ENCODE measurements at regions not wholly inside any gene's neighbourhood (a gene's known extent, or its start where the extent isn't known, plus 50 kb on each side); places are given as distances from the start of the nearest gene placed in this dataset.
"Not testable (repeated sequence)": the region's sequence is repeated elsewhere in the genome, so short reads cannot be mapped to it uniquely, and the experiment has no call there.

- not testable (repeated sequence) for H3K4me3 ChIP-seq (replicated peaks; ENCODE audit: low read depth, low read length); H3K36me3 ChIP-seq (ENCODE audit: control insufficient read depth, insufficient read depth, low read length); H3K27me3 ChIP-seq (replicated peaks; ENCODE audit: control insufficient read depth, insufficient read depth, low read length); DNase-seq (ENCODE audit: extremely low read depth, insufficient read length)
Observed at GRCh38 chr10:109809954-109810353, 113.4 kb downstream of the XPNPEP1 start.

- not testable (repeated sequence) for H3K4me3 ChIP-seq (replicated peaks; ENCODE audit: low read depth, low read length); H3K36me3 ChIP-seq (ENCODE audit: control insufficient read depth, insufficient read depth, low read length); DNase-seq (ENCODE audit: extremely low read depth, insufficient read length); H3K27me3 ChIP-seq (replicated peaks; ENCODE audit: control insufficient read depth, insufficient read depth, low read length)
Observed at GRCh38 chr10:109801191-109801590, 122.1 kb downstream of the XPNPEP1 start.

- DNase-seq (ENCODE audit: extremely low read depth, insufficient read length) = no peak
- no peak for TF ChIP-seq CTCF (IDR thresholded peaks at IDR 0.05; ENCODE audit: insufficient read depth, low read length, poor library complexity, severe bottlenecking)
- H3K27me3 ChIP-seq (replicated peaks; ENCODE audit: control insufficient read depth, insufficient read depth, low read length) = no peaks in the 10 kb centered on the region
- H3K36me3 ChIP-seq (ENCODE audit: control insufficient read depth, insufficient read depth, low read length) = no peaks in the 10 kb centered on the region
- no peak overlapping the region for H3K4me3 ChIP-seq (replicated peaks; ENCODE audit: low read depth, low read length)
Observed at GRCh38 chr10:109790647-109791046, 132.7 kb downstream of the XPNPEP1 start.

GRCh38 chr10:109784236-109784635 is 139.1 kb downstream of the XPNPEP1 start:
- no peak overlapping the region for H3K4me3 ChIP-seq (replicated peaks; ENCODE audit: low read depth, low read length)

GRCh38 chr10:109783286-109783685 is 140.0 kb downstream of the XPNPEP1 start:
- TF ChIP-seq CTCF (IDR thresholded peaks at IDR 0.05; ENCODE audit: insufficient read depth, low read length, poor library complexity, severe bottlenecking) = no peak
- no peaks in the 10 kb centered on the region for H3K36me3 ChIP-seq (ENCODE audit: control insufficient read depth, insufficient read depth, low read length)
- DNase-seq (ENCODE audit: extremely low read depth, insufficient read length) = no peak
- H3K4me3 ChIP-seq (replicated peaks; ENCODE audit: low read depth, low read length) = no peak overlapping the region
- no peaks in the 10 kb centered on the region for H3K27me3 ChIP-seq (replicated peaks; ENCODE audit: control insufficient read depth, insufficient read depth, low read length)

More at GRCh38 chr10:109784236-109784635, 139.1 kb downstream of the XPNPEP1 start:
- Histone ChIP-seq H3K27me3 (replicated peaks; ENCODE audit: control insufficient read depth, insufficient read depth, low read length) (no peaks in the 10 kb centered on the region), H3K36me3 (ENCODE audit: control insufficient read depth, insufficient read depth, low read length) (no peaks in the 10 kb centered on the region)
- TF ChIP-seq CTCF (IDR thresholded peaks at IDR 0.05; ENCODE audit: insufficient read depth, low read length, poor library complexity, severe bottlenecking) = no peak
- DNase-seq (ENCODE audit: extremely low read depth, insufficient read length) = no peak

GRCh38 chr10:109780997-109781396 is 142.3 kb downstream of the XPNPEP1 start:
- no peak for DNase-seq (ENCODE audit: extremely low read depth, insufficient read length)
- Histone ChIP-seq H3K36me3 (ENCODE audit: control insufficient read depth, insufficient read depth, low read length) (no peaks in the 10 kb centered on the region), H3K27me3 (replicated peaks; ENCODE audit: control insufficient read depth, insufficient read depth, low read length) (no peaks in the 10 kb centered on the region), H3K4me3 (replicated peaks; ENCODE audit: low read depth, low read length) (no peak overlapping the region)
- no peak for TF ChIP-seq CTCF (IDR thresholded peaks at IDR 0.05; ENCODE audit: insufficient read depth, low read length, poor library complexity, severe bottlenecking)

GRCh38 chr10:109778993-109779392 is 144.3 kb downstream of the XPNPEP1 start:
- TF ChIP-seq CTCF (IDR thresholded peaks at IDR 0.05; ENCODE audit: insufficient read depth, low read length, poor library complexity, severe bottlenecking) = no peak
- DNase-seq (ENCODE audit: extremely low read depth, insufficient read length) = no peak

More at GRCh38 chr10:109778993-109779392, 144.3 kb downstream of the XPNPEP1 start:
- H3K4me3 ChIP-seq (replicated peaks; ENCODE audit: low read depth, low read length) = no peak overlapping the region
- no peaks in the 10 kb centered on the region for H3K27me3 ChIP-seq (replicated peaks; ENCODE audit: control insufficient read depth, insufficient read depth, low read length)
- H3K36me3 ChIP-seq (ENCODE audit: control insufficient read depth, insufficient read depth, low read length) = no peaks in the 10 kb centered on the region

Measured in GM06990 (cell line).